Esophagus squamous epithelium (tissue), 5 donors: ENCODE measurements at regions not wholly inside any gene's neighbourhood (a gene's known extent, or its start where the extent isn't known, plus 50 kb on each side); places are given as distances from the start of the nearest gene placed in this dataset.

Experiments used
- DNase-seq: peaks from one replicate; lab custom pipeline; 2025; lab: John Stamatoyannopoulos, UW
- H3K27ac ChIP-seq, 4 donors: fragments of 200-600 bp; sonication (generic); one replicate each; pipeline ENCODE4 v1.5.1; 2016 to 2019; ENCODE audit warnings: mild to moderate bottlenecking in 1 of 4
- H3K27me3 ChIP-seq, 4 donors: fragments of 200-600 bp; sonication (generic); 1 replicate in 3 of 4; 2 replicates in 1 of 4; pipeline versions ENCODE4 v1.5.1 to v1.6.0; 2017 to 2021; ENCODE audit warnings: antibody characterized with exemption in 1 of 4
- H3K36me3 ChIP-seq, 3 donors: fragments of 200-600 bp; sonication (generic); one replicate each; pipeline ENCODE4 v1.5.1; 2016 to 2019
- H3K4me1 ChIP-seq, 3 donors: fragments of 200-600 bp; sonication (generic); one replicate each; pipeline ENCODE4 v1.5.1; 2017 to 2019
- H3K4me3 ChIP-seq, 4 donors: fragments of 200-600 bp; sonication (generic); 1 replicate in 3 of 4; 2 replicates in 1 of 4; pipeline ENCODE4 v1.5.1; 2016 to 2019; ENCODE audit warnings: mild to moderate bottlenecking in 2 of 4, moderate library complexity in 1 of 4
- H3K9me3 ChIP-seq, 3 donors: fragments of 200-600 bp; sonication (generic); one replicate each; pipeline ENCODE4 v1.5.1; 2016 to 2019
- POLR2A ChIP-seq, 4 donors: fragments of 450-650 bp; IDR thresholded peaks; one replicate each; pipeline ENCODE4 v1.6.1; 2017; ENCODE audit warnings: antibody characterized with exemption in 4 of 4, mild to moderate bottlenecking in 4 of 4, moderate library complexity in 3 of 4
- WGBS, 2 donors: methylation state at CpG; one replicate each; pipeline ENCODE4 v1.1.5; 2018; 5-methylcytosine and 5-hydroxymethylcytosine counted together
- intact Hi-C: fragments of 100-400 bp; cut with DNase I; formaldehyde crosslinking; loops from one replicate; pipeline ENCODE4 v1.15.0; 2022
- TF ChIP-seq, protein P1 (sequence below), 6 experiments: fragments of 450-650 bp in 4 of 6; fragments of 200-600 bp in 2 of 6; sonication (generic) in 2 of 6; IDR thresholded peaks; one replicate each; pipeline ENCODE4 v1.5.1; 2016 to 2019; ENCODE audit warnings: antibody characterized with exemption in 6 of 6, mild to moderate bottlenecking in 4 of 6, moderate library complexity in 4 of 6
- donor health status: DM: yes; HTN: yes; CAD: no.

- Histone ChIP-seq H3K9me3 (no peaks in the 10 kb centered on the region), H3K4me1 (peaks cover 0 to 8% (median 0%) of the 10 kb centered on the region in 3 donors), H3K4me3 (no peak overlapping the region), H3K36me3 (no peaks in the 10 kb centered on the region), H3K27me3 (no peaks in the 10 kb centered on the region), H3K27ac (no peak overlapping the region)
- 84 to 90% methylated on average over 3 of the region's 3 CpGs for WGBS, 2 donors
- DNase-seq, result no peak
- TF ChIP-seq, protein P1, sequence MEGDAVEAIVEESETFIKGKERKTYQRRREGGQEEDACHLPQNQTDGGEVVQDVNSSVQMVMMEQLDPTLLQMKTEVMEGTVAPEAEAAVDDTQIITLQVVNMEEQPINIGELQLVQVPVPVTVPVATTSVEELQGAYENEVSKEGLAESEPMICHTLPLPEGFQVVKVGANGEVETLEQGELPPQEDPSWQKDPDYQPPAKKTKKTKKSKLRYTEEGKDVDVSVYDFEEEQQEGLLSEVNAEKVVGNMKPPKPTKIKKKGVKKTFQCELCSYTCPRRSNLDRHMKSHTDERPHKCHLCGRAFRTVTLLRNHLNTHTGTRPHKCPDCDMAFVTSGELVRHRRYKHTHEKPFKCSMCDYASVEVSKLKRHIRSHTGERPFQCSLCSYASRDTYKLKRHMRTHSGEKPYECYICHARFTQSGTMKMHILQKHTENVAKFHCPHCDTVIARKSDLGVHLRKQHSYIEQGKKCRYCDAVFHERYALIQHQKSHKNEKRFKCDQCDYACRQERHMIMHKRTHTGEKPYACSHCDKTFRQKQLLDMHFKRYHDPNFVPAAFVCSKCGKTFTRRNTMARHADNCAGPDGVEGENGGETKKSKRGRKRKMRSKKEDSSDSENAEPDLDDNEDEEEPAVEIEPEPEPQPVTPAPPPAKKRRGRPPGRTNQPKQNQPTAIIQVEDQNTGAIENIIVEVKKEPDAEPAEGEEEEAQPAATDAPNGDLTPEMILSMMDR (IDR thresholded peaks at IDR 0.05), result no peak
- no peak for TF ChIP-seq POLR2A (IDR thresholded peaks at IDR 0.05)
- intact Hi-C loops, result no loop called here
Observed at GRCh38 chr18:49707599-49707998, 105.7 kb downstream of the ACAA2 start.

DNA sequence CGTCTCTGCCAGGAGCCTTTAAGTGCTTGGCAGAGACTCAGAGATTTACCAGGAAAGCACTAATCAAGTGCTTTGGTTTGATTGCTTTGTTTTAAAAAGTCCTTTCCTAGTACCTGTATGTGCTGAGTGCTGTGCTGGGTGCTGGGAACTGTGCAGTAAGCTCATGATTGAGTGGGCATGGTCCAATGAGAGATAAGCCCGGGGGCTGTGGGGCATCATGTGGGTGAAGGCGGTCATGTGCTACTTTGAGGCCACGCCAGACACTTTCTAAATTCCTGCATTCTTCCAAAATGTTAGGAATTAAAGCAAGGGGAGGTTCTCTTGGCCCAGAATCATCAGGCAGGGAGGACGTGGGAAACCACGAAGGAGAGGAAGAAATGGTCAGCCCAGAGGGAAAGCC, 109.0 kb downstream of the ACAA2 start:
- no peak for DNase-seq
- H3K27ac ChIP-seq, result no peak overlapping the region
- no peak overlapping the region for H3K4me3 ChIP-seq
- TF ChIP-seq, protein P1 (IDR thresholded peaks at IDR 0.05), result no peak
- no peak for TF ChIP-seq POLR2A (IDR thresholded peaks at IDR 0.05)
- H3K36me3 ChIP-seq, result no peaks in the 10 kb centered on the region
- H3K27me3 ChIP-seq, result no peaks in the 10 kb centered on the region
- intact Hi-C loops, result no loop called here
- peaks cover 0 to 8% (median 0%) of the 10 kb centered on the region in 3 donors for H3K4me1 ChIP-seq
- no peaks in the 10 kb centered on the region for H3K9me3 ChIP-seq
- WGBS, 2 donors, result 32 to 40% methylated on average over 3 to 5 of the region's 6 CpGs

- Histone ChIP-seq H3K27me3 (no peaks in the 10 kb centered on the region), H3K36me3 (no peaks in the 10 kb centered on the region), H3K4me3 (no peak overlapping the region), H3K4me1 (peaks cover 0 to 19% (median 0%) of the 10 kb centered on the region in 3 donors), H3K9me3 (no peaks in the 10 kb centered on the region), H3K27ac (no peak overlapping the region)
- DNase-seq, result no peak
- TF ChIP-seq POLR2A (IDR thresholded peaks at IDR 0.05), result no peak
- TF ChIP-seq, protein P1 (IDR thresholded peaks at IDR 0.05), result no peak
- intact Hi-C loops, result no loop called here
- WGBS, 2 donors, result 79 to 80% methylated on average over 1 to 5 of the region's 5 CpGs
Observed at GRCh38 chr18:49701190-49701589, 112.1 kb downstream of the ACAA2 start.

- intact Hi-C loops, result no loop called here
- 54 to 59% methylated on average over 5 to 6 of the region's 6 CpGs for WGBS, 2 donors
Observed at GRCh38 chr18:49699303-49699702, 114.0 kb downstream of the ACAA2 start.

GRCh38 chr18:49698525-49699025, 114.8 kb downstream of the ACAA2 start:
- Histone ChIP-seq H3K27ac (no peak overlapping the region), H3K9me3 (no peaks in the 10 kb centered on the region), H3K4me3 (no peak overlapping the region), H3K4me1 (peaks cover 0 to 11% (median 0%) of the 10 kb centered on the region in 3 donors), H3K27me3 (no peaks in the 10 kb centered on the region), H3K36me3 (no peaks in the 10 kb centered on the region)
- intact Hi-C loops, result no loop called here
- no peak for DNase-seq
- no peak for TF ChIP-seq POLR2A (IDR thresholded peaks at IDR 0.05)
- 70 to 80% methylated on average over 3 to 4 of the region's 4 CpGs for WGBS, 2 donors

More at GRCh38 chr18:49699303-49699702, 114.0 kb downstream of the ACAA2 start:
- Histone ChIP-seq H3K27me3 (no peaks in the 10 kb centered on the region), H3K4me1 (peaks cover 0 to 17% (median 0%) of the 10 kb centered on the region in 3 donors), H3K9me3 (no peaks in the 10 kb centered on the region), H3K4me3 (no peak overlapping the region), H3K27ac (no peak overlapping the region), H3K36me3 (no peaks in the 10 kb centered on the region)
- DNase-seq, result no peak
- TF ChIP-seq POLR2A (IDR thresholded peaks at IDR 0.05), result no peak
- TF ChIP-seq, protein P1 (IDR thresholded peaks at IDR 0.05), result no peak
